ENCODE measurements at regions not wholly inside any gene's neighbourhood (a gene's known extent, or its start where the extent isn't known, plus 50 kb on each side); places are given as distances from the start of the nearest gene placed in this dataset.
A peak's percentile ranks its signal among the peaks of the same experiment; 100 is the strongest.

GRCh38 chr13:89609318-89609717 is 1738.2 kb upstream of the MIR17HG start:
- CTCF ChIA-PET: no interaction called here
- H3K4me3 Mint-ChIP-seq: no peak overlapping the region
- TF ChIP-seq HMGA2 (CRISPR knock-in tag; IDR thresholded peaks at IDR 0.05) (peak; percentile 21; the same call in 1 of the 2 replicates), SMAD4 (CRISPR knock-in tag; IDR thresholded peaks at IDR 0.05) (no peak), ZNF671 (CRISPR knock-in tag; IDR thresholded peaks at IDR 0.05) (no peak), MAX (CRISPR knock-in tag; IDR thresholded peaks at IDR 0.05) (no peak), CTCF (IDR thresholded peaks at IDR 0.05) (no peak), ZNF416 (CRISPR knock-in tag; IDR thresholded peaks at IDR 0.05) (no peak)
- POLR2A ChIA-PET: no interaction called here
- DNase-seq (ENCODE audit: low spot score) (no peak), ATAC-seq (no peak)
- no peak overlapping the region for H3K27ac Mint-ChIP-seq
- H3K9me3 Mint-ChIP-seq: peaks cover 40% of the 10 kb centered on the region
- no peaks in the 10 kb centered on the region for H3K27me3 Mint-ChIP-seq (ENCODE audit: low read depth)
- peaks cover 32% of the 10 kb centered on the region for H3K36me3 Mint-ChIP-seq
- H3K4me1 Mint-ChIP-seq: no peaks in the 10 kb centered on the region

GRCh38 chr13:89610331-89610730 is 1737.2 kb upstream of the MIR17HG start:
- DNase-seq (ENCODE audit: low spot score): no peak
- POLR2A ChIA-PET: no interaction called here
- Mint-ChIP-seq H3K4me1 (no peaks in the 10 kb centered on the region), H3K27ac (no peak overlapping the region), H3K9me3 (peaks cover 32% of the 10 kb centered on the region), H3K36me3 (peaks cover 29% of the 10 kb centered on the region), H3K4me3 (no peak overlapping the region), H3K27me3 (ENCODE audit: low read depth) (no peaks in the 10 kb centered on the region)
- no peak for TF ChIP-seq CBFB (CRISPR knock-in tag; IDR thresholded peaks at IDR 0.05; ENCODE audit: low read depth)
- TF ChIP-seq SOX15 (CRISPR knock-in tag; IDR thresholded peaks at IDR 0.05): no peak
- TF ChIP-seq ZNF396 (CRISPR knock-in tag; IDR thresholded peaks at IDR 0.05; ENCODE audit: borderline replicate concordance): no peak
- TF ChIP-seq ETV6 (CRISPR knock-in tag; IDR thresholded peaks at IDR 0.05): no peak
- TF ChIP-seq ERG (CRISPR knock-in tag; IDR thresholded peaks at IDR 0.05): no peak
- no peak for TF ChIP-seq ZNF512 (CRISPR knock-in tag; IDR thresholded peaks at IDR 0.05; ENCODE audit: borderline replicate concordance)
- TF ChIP-seq ZSCAN18 (CRISPR knock-in tag; IDR thresholded peaks at IDR 0.05): no peak
- no peak for TF ChIP-seq MAX (CRISPR knock-in tag; IDR thresholded peaks at IDR 0.05)
- TF ChIP-seq GRHL2 (CRISPR knock-in tag; IDR thresholded peaks at IDR 0.05; ENCODE audit: insufficient replicate concordance, severe bottlenecking): no peak
- no peak for TF ChIP-seq JAZF1 (CRISPR knock-in tag; IDR thresholded peaks at IDR 0.05)
- no peak for TF ChIP-seq ATF2 (CRISPR knock-in tag; IDR thresholded peaks at IDR 0.05; ENCODE audit: borderline replicate concordance, low read depth)
- no peak for TF ChIP-seq TEAD4 (CRISPR knock-in tag; IDR thresholded peaks at IDR 0.05)
- no peak for TF ChIP-seq NFATC4 (CRISPR knock-in tag; IDR thresholded peaks at IDR 0.05)
- no peak for TF ChIP-seq IRF2 (CRISPR knock-in tag; IDR thresholded peaks at IDR 0.05; ENCODE audit: borderline replicate concordance, low read depth)
- TF ChIP-seq TEAD1 (CRISPR knock-in tag; IDR thresholded peaks at IDR 0.05): no peak
- no peak for TF ChIP-seq FOXP4 (CRISPR knock-in tag; IDR thresholded peaks at IDR 0.05)
- CTCF ChIA-PET: no interaction called here
- no peak for ATAC-seq
